ENCODE measurements at regions not wholly inside any gene's neighbourhood (a gene's known extent, or its start where the extent isn't known, plus 50 kb on each side); places are given as distances from the start of the nearest gene placed in this dataset.
A peak's percentile ranks its signal among the peaks of the same experiment; 100 is the strongest.

DNA sequence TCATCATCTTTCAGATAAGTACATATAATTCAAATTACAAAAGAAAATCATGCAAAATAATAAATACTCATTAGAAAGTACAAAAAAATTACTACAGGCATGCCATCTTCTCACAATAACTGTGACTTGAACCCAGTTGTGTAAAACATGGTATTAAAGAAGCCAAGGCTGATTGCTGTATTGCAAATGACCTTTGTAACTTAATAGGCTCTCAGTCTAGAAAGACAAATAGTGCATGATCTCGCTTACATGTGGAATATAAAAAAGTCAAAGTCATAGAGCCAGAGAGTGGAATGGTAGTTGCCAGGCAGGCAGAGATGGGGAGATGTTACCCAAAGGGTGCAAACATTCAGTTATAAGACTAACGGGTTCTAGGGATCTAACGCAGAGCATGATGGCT is 626.1 kb downstream of the COL12A1 start:
- H3K27me3 Mint-ChIP-seq = no peaks in the 10 kb centered on the region
- no peak overlapping the region for H3K4me3 Mint-ChIP-seq (ENCODE audit: low read depth)
- H3K9me3 Mint-ChIP-seq (ENCODE audit: low read depth) = no peaks in the 10 kb centered on the region
- TF ChIP-seq, protein P1, sequence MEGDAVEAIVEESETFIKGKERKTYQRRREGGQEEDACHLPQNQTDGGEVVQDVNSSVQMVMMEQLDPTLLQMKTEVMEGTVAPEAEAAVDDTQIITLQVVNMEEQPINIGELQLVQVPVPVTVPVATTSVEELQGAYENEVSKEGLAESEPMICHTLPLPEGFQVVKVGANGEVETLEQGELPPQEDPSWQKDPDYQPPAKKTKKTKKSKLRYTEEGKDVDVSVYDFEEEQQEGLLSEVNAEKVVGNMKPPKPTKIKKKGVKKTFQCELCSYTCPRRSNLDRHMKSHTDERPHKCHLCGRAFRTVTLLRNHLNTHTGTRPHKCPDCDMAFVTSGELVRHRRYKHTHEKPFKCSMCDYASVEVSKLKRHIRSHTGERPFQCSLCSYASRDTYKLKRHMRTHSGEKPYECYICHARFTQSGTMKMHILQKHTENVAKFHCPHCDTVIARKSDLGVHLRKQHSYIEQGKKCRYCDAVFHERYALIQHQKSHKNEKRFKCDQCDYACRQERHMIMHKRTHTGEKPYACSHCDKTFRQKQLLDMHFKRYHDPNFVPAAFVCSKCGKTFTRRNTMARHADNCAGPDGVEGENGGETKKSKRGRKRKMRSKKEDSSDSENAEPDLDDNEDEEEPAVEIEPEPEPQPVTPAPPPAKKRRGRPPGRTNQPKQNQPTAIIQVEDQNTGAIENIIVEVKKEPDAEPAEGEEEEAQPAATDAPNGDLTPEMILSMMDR (IDR thresholded peaks at IDR 0.05; ENCODE audit: unreplicated experiment) = no peak
- H3K4me1 Mint-ChIP-seq (ENCODE audit: low read depth) = peaks cover 11% of the 10 kb centered on the region
- H3K36me3 Mint-ChIP-seq (ENCODE audit: insufficient read depth) = no peaks in the 10 kb centered on the region
- H3K27ac Mint-ChIP-seq = no peak overlapping the region
- no peak for DNase-seq (ENCODE audit: low spot score, unreplicated experiment)

DNA sequence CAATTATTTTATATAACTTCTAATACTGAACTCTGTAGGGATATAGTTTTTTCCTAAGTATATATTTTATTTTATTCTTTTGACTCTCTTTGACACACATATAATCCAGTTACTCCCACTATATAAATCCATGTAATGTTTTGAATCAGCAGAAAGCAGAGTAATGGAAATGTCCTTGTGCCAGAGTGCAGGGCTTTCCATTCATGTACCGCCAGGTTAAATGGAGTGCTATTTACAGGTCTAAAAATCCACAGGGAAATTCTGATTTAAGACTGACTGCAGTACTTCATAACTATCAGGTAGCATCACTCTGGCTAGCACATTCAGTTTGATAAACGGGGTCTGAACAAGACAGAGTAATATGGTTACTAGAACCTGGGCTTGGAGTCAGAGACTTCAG is 626.8 kb downstream of the COL12A1 start:
- no peak for DNase-seq (ENCODE audit: low spot score, unreplicated experiment)
- Mint-ChIP-seq H3K36me3 (ENCODE audit: insufficient read depth) (no peaks in the 10 kb centered on the region), H3K27ac (no peak overlapping the region)

DNA sequence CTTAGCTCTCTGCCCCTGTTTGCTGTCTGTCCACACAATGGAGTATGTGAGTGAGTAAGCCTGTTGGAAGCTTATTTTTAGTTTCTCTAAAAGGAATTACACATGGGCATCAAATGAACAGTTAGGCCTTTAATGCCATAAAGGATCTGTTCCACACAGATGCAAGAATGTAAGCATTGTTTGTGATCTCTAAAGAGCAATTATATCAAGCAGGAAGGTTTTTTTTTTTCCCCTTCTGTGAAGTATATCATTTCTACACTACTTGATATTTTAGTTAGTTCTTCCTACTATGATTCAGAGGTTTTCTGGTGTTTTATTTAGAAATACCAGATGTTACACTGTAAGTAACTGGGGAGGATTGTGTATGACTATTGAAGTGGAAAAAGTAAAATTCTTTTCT is 627.5 kb downstream of the COL12A1 start:
- no peak for DNase-seq (ENCODE audit: low spot score, unreplicated experiment)
- no peaks in the 10 kb centered on the region for H3K27me3 Mint-ChIP-seq
- H3K27ac Mint-ChIP-seq = no peak overlapping the region
- peaks cover 11% of the 10 kb centered on the region for H3K4me1 Mint-ChIP-seq (ENCODE audit: low read depth)
- H3K4me3 Mint-ChIP-seq (ENCODE audit: low read depth) = no peak overlapping the region
- TF ChIP-seq, protein P1 (IDR thresholded peaks at IDR 0.05; ENCODE audit: unreplicated experiment) = no peak
- H3K9me3 Mint-ChIP-seq (ENCODE audit: low read depth) = no peaks in the 10 kb centered on the region
- H3K36me3 Mint-ChIP-seq (ENCODE audit: insufficient read depth) = no peaks in the 10 kb centered on the region

More for the DNA sequence above, 626.8 kb downstream of the COL12A1 start:
- TF ChIP-seq, protein P1 (IDR thresholded peaks at IDR 0.05; ENCODE audit: unreplicated experiment) = no peak
- no peak overlapping the region for H3K4me3 Mint-ChIP-seq (ENCODE audit: low read depth)
- H3K4me1 Mint-ChIP-seq (ENCODE audit: low read depth) = peaks cover 11% of the 10 kb centered on the region
- no peaks in the 10 kb centered on the region for H3K27me3 Mint-ChIP-seq
- no peaks in the 10 kb centered on the region for H3K9me3 Mint-ChIP-seq (ENCODE audit: low read depth)

DNA sequence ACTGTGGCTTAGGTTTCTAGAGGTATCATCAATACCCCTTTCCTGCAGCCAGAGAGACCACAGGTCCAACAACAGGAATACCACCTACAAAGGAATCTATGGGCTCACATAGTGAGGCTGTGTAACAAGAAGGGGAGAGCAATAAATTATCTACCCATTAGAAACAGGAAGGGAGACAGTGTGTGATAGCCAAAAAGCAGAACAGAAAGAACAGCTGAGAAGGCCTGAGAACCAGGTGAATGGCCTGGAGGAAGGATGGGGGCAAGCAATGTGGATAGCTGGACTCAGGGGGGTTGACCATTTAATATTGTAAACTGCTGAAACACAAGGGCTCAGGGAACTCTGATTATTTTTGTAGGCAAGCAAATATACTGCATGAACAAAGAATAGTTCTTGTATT is 628.2 kb downstream of the COL12A1 start:
- H3K27ac Mint-ChIP-seq = peak overlapping the region; percentile 14
- H3K36me3 Mint-ChIP-seq (ENCODE audit: insufficient read depth) = no peaks in the 10 kb centered on the region
- no peak for DNase-seq (ENCODE audit: low spot score, unreplicated experiment)
- no peaks in the 10 kb centered on the region for H3K27me3 Mint-ChIP-seq
- TF ChIP-seq, protein P1 (IDR thresholded peaks at IDR 0.05; ENCODE audit: unreplicated experiment) = no peak
- H3K9me3 Mint-ChIP-seq (ENCODE audit: low read depth) = no peaks in the 10 kb centered on the region
- peaks cover 6% of the 10 kb centered on the region for H3K4me1 Mint-ChIP-seq (ENCODE audit: low read depth)
- H3K4me3 Mint-ChIP-seq (ENCODE audit: low read depth) = no peak overlapping the region

DNA sequence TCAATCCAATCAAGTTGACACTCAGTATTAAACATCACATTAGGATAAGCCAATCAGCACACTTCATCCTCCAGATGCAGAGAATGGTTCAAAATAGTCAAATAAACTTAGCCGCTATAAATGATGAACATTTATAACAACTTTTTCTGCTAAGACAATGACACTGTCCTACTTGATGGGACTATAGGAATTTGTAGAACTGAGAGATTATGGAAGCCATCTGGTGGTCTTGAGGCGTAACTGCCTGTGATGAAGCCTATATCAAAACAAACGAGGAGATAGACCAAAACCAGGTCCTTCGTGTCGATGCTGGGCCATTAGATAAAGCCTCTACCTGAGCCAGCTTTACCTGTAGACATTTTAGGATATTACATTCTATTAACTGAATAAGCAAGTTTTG is 631.1 kb downstream of the COL12A1 start:
- Mint-ChIP-seq H3K27me3 (no peaks in the 10 kb centered on the region), H3K36me3 (ENCODE audit: insufficient read depth) (no peaks in the 10 kb centered on the region), H3K4me1 (ENCODE audit: low read depth) (peaks cover 3% of the 10 kb centered on the region), H3K9me3 (ENCODE audit: low read depth) (no peaks in the 10 kb centered on the region), H3K4me3 (ENCODE audit: low read depth) (no peak overlapping the region), H3K27ac (no peak overlapping the region)
- TF ChIP-seq, protein P1 (IDR thresholded peaks at IDR 0.05; ENCODE audit: unreplicated experiment) = peak; percentile 57
- DNase-seq (ENCODE audit: low spot score, unreplicated experiment) = no peak
